ENCODE measurements at regions not wholly inside any gene's neighbourhood (a gene's known extent, or its start where the extent isn't known, plus 50 kb on each side); places are given as distances from the start of the nearest gene placed in this dataset.

GRCh38 chr16:72311426-72311825 lies 139.5 kb upstream of the PMFBP1 start:
- DNase-seq = no peak

DNA sequence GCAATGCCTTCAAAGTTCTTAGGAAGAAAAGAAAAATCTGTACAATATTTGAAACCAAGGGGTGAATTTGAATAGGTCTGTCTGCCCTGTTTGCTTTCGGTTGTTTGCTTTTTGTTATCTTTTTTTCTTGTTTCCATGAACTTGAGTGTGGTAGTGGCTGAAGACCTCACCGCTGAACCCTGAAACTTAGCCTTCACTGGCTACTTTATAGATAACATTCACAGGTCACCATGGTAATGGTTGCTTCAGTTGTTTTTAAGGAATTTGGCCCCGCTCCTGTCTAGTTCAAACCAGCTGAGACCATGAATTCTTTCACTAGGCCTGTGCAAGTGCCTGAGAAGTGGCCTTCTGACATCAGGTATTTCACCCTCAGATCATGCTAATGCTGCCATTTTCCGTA lies 137.0 kb upstream of the PMFBP1 start:
- DNase-seq = no peak

GRCh38 chr16:72308396-72308795 lies 136.4 kb upstream of the PMFBP1 start:
- DNase-seq = no peak

- no peak for DNase-seq
Observed at GRCh38 chr16:72302332-72302731, 130.4 kb upstream of the PMFBP1 start.

DNA sequence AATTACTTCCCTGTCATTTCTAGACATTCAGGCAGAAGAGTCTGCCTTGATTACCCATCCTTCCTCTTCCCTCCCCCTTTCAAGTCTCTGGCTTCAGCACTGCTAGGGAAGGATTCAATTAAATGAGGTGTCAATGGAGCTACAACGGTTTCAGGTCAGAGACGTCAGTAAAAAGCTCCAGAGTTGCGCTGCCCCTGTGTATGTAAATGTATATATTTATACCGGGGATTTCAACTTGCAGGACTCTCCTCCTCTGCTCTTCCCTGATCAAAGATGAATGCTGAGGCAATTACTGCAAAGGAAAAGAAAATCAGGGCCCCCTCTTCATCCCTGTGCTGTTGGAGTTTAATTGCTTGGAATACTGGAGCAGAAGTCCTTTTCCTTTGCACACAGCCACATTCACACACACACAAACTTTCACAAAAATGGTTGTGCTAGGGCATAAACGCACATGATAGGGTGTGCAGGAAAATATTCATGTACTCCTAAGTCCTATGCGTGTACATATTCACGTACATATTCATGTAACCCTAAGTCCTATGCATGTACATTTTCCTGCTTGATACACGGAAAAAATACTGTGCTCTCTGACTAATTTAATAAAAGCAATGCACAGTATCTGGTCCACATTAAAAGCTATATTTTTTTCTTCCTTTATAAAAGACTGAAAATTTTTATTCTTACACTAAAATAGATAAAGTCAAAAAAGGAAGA lies 129.7 kb upstream of the PMFBP1 start:
- no peak for DNase-seq

GRCh38 chr16:72300892-72301291 lies 128.9 kb upstream of the PMFBP1 start:
- no peak for DNase-seq

GRCh38 chr16:72299684-72300243 lies 127.8 kb upstream of the PMFBP1 start:
- DNase-seq = no peak

DNA sequence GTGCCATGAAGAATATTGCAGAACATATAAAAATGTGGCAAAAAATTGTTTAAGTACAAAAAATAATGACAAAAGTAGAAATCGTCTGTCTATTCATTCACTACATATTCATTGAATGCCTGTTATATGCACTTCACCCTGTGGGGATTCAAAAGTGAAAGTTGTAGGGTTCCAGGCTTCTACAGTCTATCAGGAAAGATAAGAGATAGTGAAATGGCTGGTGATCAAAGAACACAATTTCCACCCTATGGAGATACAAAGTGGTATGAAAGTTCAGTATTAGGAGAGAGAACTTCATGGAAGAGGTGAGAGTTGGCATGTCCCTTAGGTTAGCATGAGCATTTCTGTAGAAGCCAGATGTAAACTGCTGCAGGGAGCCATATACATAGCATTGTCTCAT lies 127.0 kb upstream of the PMFBP1 start:
- no peak for DNase-seq

DNA sequence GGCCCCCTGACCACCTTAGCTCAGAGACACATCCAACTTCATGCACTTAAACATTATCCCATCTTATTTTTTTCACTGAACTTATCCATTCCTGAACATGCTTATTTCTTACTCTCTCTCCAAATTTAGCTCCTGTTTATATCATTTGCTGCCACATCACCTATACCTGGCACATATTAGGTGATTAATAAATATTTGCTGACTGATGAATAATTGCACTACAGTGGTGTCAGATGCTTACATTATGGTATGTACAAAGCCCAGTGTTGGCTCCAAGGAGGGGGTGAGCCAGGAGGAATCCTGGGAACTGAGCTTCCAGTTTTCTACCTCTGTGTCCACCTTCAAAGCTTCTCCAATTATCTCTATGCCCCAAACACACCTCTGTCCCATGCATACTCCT lies 124.0 kb upstream of the PMFBP1 start:
- DNase-seq = no peak

- no peak for DNase-seq
Observed at GRCh38 chr16:72291531-72291981, 119.6 kb upstream of the PMFBP1 start.

- DNase-seq = no peak
Observed at GRCh38 chr16:72291121-72291520, 119.2 kb upstream of the PMFBP1 start.

DNA sequence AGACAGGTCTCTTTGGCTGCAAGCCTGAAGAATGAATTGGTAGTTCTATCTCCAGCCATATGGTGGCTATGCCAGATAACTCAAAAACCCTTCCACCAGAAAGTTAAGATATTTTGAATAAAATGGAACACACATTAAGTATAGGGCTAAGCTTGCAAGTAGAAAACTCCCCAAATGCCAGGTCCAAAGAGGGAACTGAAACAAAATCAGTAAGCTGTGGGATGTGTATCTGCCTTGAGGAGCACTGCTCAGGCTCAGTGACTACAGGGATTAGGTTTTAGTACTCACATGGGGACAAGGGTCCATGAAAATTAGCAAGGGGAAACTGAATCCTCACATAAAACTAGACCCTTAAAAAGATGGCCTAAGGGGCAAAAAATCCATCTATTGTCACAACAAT lies 115.7 kb upstream of the PMFBP1 start:
- DNase-seq = no peak

DNA sequence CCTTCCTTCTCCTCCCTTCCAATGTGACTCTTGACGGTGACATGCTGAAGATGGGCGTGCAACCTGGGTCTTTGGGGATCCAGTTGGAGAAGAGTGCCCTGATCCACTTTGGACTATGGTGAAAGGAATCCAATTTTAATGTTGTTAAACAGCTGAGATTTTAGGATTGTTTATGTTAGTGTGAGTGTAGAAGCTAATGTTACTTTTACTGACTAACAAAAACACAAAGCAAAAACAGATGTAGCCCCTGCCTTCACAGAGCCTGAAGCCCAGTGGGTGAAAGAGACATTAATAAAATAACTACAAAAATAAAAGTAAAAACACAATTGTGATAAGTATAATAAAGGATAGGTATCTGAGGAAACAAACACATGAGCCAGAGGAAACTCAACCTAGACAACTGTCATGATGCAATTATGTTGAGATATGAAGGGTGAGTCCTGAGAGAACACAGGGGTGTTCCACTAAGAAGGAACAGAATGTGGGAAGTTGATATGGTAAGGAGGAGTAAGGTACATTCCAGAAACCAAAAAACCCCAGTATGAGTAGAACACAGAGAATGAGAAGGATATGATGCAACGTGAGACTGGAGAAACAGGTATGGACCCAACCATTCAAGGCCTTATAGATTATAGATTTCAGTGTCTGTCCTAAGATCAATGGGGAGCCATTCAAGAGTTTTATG lies 115.1 kb upstream of the PMFBP1 start:
- DNase-seq = no peak

DNA sequence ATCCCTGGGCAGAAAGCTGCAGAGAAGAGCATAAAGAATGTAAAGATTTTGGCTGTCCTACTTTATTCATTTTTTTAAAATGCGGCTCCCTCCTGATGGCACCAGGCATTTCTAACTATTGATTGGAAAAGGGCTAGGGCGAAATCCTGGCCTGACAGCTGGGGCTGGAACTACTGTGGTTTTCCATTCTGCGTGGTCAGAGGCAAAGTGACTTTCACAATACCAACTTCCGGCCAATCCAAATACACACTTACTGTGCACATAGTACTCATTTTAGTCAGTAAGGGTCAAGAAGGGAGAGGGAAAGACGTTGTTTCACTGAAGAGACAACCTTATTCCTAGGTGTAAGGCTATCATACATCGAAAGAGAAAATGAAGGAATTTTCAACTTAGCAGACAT lies 113.8 kb upstream of the PMFBP1 start:
- no peak for DNase-seq

GRCh38 chr16:72285324-72285723 lies 113.4 kb upstream of the PMFBP1 start:
- no peak for DNase-seq

DNA sequence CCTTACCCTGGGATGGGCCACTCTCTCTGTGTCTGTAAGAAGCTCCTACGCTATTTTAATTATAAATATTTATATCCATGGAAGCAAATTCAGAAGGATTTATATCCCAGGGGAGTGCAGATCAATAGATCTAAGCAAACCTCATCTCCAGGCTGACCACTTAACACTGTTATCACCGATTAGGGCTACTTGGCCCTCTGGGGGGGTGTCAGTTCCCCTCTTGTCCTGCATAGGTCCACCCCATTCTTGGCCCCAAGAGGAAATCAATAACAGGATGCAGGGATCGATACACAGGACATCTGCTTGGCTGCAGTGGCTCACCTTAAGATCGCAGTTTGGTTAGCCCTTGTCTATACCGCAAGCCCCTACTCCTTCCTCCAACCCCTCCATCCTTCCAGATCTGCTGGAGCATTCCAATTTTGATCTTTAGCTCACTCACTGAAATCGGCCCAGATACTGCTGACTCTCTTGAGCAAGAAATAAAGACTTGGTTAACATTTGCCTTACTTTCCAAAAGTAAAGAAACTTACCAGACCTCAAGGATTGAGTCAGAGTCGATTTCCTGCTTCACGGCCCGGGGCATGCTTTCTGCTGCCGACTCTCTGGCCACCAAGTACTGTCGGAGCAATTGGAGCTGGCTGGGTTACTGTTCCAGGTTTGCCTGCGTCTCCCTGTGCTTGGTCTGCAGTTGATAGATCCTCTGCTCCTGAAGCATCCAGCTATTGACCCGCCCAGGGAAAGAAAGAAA lies 112.3 kb upstream of the PMFBP1 start:
- DNase-seq = no peak

DNA sequence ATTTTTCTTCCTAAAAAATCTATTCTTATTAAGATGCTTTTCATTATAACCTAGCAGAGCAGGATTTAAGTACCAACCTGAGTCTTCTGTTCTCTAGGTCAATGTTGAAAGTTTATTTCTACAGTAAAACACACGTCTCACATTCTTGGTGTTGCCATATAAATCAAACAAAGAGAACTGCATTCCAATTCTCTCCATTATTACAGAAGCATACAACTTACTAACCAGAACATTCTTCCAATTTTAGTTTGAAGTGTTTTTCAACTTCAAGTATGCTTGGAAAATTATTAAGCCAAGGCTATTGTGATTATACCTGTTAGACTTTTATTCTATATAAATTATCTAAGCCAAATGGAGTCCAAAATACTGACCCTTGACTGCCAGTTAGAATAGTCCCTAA lies 110.4 kb upstream of the PMFBP1 start:
- DNase-seq = no peak

DNA sequence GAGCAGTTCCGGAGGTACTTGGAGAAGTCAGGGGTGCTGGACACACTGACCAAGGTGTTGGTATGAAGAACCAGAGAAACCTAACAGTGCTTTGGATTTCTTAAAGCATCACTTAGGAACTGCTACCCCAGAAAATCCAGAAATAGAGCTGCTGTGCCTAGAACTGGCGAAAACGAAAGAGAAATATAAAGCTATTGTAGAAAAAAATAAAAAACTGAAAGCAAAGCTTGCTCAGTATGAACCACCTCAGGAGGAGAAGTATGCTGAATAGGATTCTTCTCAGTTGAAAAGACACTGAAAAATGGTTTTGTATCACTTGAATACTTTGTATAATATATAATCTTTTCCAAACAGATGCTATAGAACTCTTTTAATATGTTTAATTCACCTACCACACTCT lies 106.3 kb upstream of the PMFBP1 start:
- DNase-seq = no peak

- DNase-seq = no peak
Observed at GRCh38 chr16:72277749-72278148, 105.8 kb upstream of the PMFBP1 start.

DNA sequence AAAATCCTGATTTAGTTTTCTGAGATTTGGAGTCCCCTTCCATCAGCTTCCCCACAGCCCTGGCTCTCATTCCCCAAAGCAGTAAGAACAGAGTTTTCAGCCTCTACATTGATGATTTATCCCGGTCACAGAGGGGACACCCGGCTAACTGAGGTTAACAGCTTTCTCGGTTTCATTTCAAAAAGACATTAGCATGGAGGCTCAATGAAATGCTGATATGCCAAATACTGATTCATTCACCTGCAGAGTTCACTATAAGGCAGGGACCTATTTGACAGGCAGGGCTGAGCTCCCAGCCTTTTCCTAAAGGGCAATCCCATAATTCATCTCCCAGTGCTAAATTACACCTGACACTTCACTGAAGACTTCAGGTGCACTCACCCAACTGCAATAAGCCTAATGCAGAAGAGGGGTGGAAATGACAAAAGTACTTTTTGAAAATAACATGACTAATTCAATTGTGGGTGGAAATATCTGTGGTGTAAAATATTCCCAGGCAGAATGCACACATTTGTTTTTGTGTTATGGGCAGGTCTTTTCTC lies 99.8 kb upstream of the PMFBP1 start:
- DNase-seq = no peak

DNA sequence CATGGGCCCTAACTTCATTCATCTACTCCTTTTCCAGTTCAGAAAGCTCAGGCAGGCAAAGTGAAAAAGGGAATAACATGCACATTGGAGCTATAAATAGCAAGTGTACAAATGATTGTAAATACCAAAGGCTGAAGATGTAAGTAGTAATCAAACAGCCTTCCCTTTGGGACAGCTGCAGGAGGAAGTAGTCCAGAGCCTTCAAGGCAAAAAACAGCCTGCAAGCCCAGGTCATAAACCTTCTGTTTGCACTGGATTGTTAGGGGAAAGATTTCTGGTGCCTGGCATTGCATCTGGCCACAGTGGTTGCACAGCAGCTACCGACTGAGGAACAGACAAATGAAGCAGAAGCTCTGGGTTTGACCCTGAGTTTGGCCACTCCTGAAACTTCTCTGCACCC lies 98.6 kb upstream of the PMFBP1 start:
- no peak for DNase-seq

DNA sequence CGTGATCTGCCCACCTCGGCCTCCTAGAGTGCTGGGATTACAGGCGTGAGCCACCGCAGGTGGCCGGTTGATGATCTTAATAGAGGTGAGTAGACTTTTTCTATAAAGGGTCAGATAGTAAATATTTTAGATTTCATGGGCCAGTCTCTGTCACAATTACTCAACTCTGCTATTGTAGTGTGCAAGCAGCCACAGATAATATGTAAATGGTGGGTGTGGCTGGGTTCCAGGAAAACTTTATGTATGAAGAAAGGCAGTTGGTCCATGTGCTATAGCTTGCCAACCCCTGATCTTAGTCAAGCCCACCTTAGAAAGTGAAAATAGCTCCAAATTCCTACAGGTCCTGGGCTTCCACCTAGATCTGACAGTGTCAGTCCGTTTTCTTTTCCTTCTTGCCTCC lies 94.9 kb upstream of the PMFBP1 start:
- no peak for DNase-seq

DNA sequence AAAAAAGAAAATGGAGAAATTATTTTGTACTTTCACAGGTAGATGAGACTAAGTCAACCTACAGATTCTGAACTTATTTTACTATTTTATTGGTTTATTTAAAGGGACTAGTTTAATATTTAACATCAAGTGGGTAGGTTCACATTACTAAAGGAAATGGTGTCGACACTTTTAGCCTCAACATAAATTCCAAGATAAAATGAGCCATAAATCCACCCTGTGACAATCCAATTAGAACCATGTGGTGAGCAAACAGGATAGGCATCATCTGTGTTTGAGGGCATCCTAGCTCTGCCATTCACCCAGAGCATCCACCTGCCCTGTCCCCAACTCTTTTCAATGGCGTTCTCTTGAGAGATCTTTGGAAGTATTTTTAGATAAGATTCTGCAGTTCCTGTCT lies 92.8 kb upstream of the PMFBP1 start:
- no peak for DNase-seq

All from right hindlimb (tissue), 1 donor.